HEK293T (cell line): ENCODE measurements at regions not wholly inside any gene's neighbourhood (a gene's known extent, or its start where the extent isn't known, plus 50 kb on each side); places are given as distances from the start of the nearest gene placed in this dataset.

Experiments
- CTCF ChIA-PET: fragments of 350-600 bp; formaldehyde crosslinking; extraction: SDS; loops from one replicate; lab custom pipeline; 2021; ENCODE audit warnings: antibody characterized with exemption, inconsistent platforms; lab: Yijun Ruan, JAX
- POLR2A ChIA-PET: fragments of 350-600 bp; formaldehyde crosslinking; extraction: SDS; loops from one replicate; lab custom pipeline; 2020; ENCODE audit warnings: antibody characterized with exemption, inconsistent platforms; lab: Yijun Ruan, JAX
- DNase-seq: peaks from one replicate; pipeline ENCODE4 v3.0.0; 2012; ENCODE audit warnings: mixed read lengths; ENCODE audit errors: extremely low spot score
- ARNT ChIP-seq: fragments of 450-650 bp; IDR thresholded peaks from 2 replicates; pipeline ENCODE4 v1.6.1; 2017; ENCODE audit warnings: mild to moderate bottlenecking
- BHLHE40 ChIP-seq: fragments of 450-650 bp; IDR thresholded peaks from 2 replicates; pipeline ENCODE4 v1.6.1; 2016; ENCODE audit warnings: mild to moderate bottlenecking, moderate library complexity, borderline replicate concordance
- CTBP1 ChIP-seq: fragments of 450-650 bp; IDR thresholded peaks from 2 replicates; pipeline ENCODE4 v1.6.1; 2016; ENCODE audit warnings: borderline replicate concordance
- ELF4 ChIP-seq: fragments of 450-650 bp; IDR thresholded peaks from 2 replicates; pipeline ENCODE4 v1.6.1; 2017; ENCODE audit warnings: antibody characterized with exemption
- FOXA1 ChIP-seq: fragments of 450-650 bp; IDR thresholded peaks from 2 replicates; pipeline ENCODE4 v1.6.1; 2016; ENCODE audit warnings: mild to moderate bottlenecking
- FOXK2 ChIP-seq: fragments of 450-650 bp; IDR thresholded peaks from 2 replicates; pipeline ENCODE4 v1.6.1; 2016; ENCODE audit warnings: mild to moderate bottlenecking
- FOXM1 ChIP-seq: fragments of 450-650 bp; IDR thresholded peaks from 2 replicates; pipeline ENCODE4 v1.6.1; 2017; ENCODE audit warnings: mild to moderate bottlenecking, borderline replicate concordance
- HDGF ChIP-seq: fragments of 450-650 bp; IDR thresholded peaks from 2 replicates; pipeline ENCODE4 v1.6.1; 2017; ENCODE audit warnings: antibody characterized with exemption, borderline replicate concordance
- L3MBTL2 ChIP-seq: fragments of 450-650 bp; conservative IDR thresholded peaks from 2 replicates; pipeline ENCODE4 v1.6.1; 2016; ENCODE audit warnings: mild to moderate bottlenecking
- LEF1 ChIP-seq: fragments of 450-650 bp; IDR thresholded peaks from 2 replicates; pipeline ENCODE4 v1.6.1; 2017; ENCODE audit warnings: mild to moderate bottlenecking, borderline replicate concordance
- NFRKB ChIP-seq: fragments of 450-650 bp; IDR thresholded peaks from 2 replicates; pipeline ENCODE4 v1.6.1; 2016; ENCODE audit warnings: mild to moderate bottlenecking, moderate library complexity
- SP1 ChIP-seq: fragments of 450-650 bp; IDR thresholded peaks from 2 replicates; pipeline ENCODE4 v1.6.1; 2017
- SUZ12 ChIP-seq: fragments of 450-650 bp; IDR thresholded peaks from 2 replicates; pipeline ENCODE4 v1.6.1; 2016; ENCODE audit warnings: mild to moderate bottlenecking
- TARDBP ChIP-seq: fragments of 450-650 bp; IDR thresholded peaks from 2 replicates; pipeline ENCODE4 v1.6.1; 2016
- ZNF384 ChIP-seq: fragments of 450-650 bp; IDR thresholded peaks from 2 replicates; pipeline ENCODE4 v1.6.1; 2016
- TF ChIP-seq, protein P1 (sequence below): fragments of 450-650 bp; IDR thresholded peaks from 2 replicates; pipeline ENCODE4 v1.6.1; 2016

DNA sequence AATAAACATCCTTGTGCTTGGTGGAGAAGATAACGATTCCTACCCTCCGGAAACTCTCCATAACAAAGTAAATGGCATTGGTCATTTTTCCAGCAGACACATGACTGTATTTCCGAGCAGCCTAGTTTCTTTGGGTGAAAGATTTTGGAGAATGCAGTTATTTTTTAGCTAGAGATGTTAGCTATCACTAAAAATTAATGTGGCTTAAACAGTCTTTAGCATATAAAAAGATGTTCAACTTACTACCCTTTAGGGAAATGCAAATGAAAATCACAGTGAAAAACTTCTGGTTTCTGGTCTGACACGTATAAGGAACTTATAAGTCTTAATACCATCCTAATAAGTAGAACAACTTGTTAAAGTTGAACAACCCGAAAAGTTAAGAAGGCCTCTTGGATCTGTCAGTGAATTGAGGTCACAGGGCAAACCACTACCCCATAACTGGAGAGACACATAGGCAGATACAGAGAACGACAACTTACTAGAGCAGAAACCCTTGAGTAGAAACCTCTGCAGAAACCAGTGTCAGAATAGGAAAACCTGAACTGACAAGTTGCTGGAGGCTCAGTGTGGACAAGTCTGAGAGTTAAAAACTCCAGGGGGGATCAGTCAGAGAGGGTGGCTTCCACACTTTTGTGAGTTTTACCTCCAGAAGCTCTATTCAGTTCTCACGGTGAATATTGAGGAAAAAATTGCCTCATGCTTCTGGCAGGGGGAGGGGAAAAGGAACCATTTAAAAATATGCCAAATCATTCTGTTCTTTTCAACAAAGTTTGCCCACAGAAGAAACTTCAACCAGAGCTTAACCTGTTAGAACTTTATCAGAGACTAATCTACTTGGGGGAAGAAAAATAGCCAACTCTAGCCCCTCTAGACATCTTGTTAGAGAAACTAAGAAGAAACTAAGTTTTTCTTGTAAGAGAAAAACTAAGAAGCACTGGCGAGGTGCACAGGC, 325.2 kb upstream of the RPS23 start:
- ChIA-PET CTCF (no interaction called here), POLR2A (no interaction called here)
- TF ChIP-seq ELF4 (no peak), SUZ12 (no peak), TARDBP (no peak), SP1 (no peak), HDGF (no peak), L3MBTL2 (no peak)
- DNase-seq = no peak

DNA sequence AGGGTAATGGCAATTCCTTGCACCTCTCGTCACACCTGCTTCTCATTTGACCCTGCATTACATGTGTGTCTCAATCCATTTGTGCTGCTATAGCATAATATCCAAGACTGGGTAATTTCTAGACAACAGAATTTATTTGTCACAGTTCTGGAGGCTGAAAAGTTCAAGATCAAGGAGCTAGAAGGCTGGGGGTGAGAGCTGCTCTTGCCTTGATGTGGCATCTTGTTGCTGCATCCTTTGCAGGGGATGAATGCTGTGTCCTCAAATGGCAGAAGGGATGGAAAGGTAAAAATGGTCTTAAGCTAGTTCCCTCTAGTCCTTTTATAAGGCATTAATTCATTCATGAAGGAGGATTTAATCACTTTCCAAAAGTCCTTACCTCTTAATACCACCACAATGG, 323.7 kb upstream of the RPS23 start:
- no peak for TF ChIP-seq ZNF384
- ChIA-PET POLR2A (no interaction called here), CTCF (no interaction called here)
- no peak for DNase-seq

DNA sequence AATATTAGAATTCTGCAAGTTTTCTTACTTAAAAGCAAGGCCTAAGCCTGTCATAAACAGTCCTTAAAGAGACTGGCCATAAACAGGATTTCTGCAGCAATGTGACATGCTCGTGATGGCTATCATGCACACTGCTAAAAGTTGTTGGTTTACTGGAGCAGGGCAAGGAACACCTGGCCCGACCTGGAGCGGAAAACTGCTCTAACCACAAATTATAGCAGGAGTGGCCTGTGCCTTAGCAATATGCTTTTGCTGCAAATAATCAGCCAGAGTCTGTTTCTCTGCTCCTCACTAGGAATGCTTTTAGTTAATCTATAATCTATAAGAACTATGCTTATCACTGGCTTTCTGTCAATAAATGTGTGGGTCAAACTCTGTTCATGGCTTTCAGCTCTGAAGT, 322.9 kb upstream of the RPS23 start:
- DNase-seq = no peak
- POLR2A ChIA-PET = no interaction called here
- TF ChIP-seq FOXA1 = no peak
- no peak for TF ChIP-seq CTBP1
- no peak for TF ChIP-seq NFRKB
- TF ChIP-seq FOXM1 = no peak
- no peak for TF ChIP-seq TARDBP
- no peak for TF ChIP-seq SP1
- no peak for TF ChIP-seq SUZ12
- TF ChIP-seq L3MBTL2 = no peak
- TF ChIP-seq, protein P1, sequence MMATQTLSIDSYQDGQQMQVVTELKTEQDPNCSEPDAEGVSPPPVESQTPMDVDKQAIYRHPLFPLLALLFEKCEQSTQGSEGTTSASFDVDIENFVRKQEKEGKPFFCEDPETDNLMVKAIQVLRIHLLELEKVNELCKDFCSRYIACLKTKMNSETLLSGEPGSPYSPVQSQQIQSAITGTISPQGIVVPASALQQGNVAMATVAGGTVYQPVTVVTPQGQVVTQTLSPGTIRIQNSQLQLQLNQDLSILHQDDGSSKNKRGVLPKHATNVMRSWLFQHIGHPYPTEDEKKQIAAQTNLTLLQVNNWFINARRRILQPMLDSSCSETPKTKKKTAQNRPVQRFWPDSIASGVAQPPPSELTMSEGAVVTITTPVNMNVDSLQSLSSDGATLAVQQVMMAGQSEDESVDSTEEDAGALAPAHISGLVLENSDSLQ = no peak
- no peak for TF ChIP-seq ZNF384
- TF ChIP-seq BHLHE40 = no peak
- TF ChIP-seq ARNT = no peak
- TF ChIP-seq ELF4 = no peak
- TF ChIP-seq FOXK2 = no peak
- no peak for TF ChIP-seq HDGF
- CTCF ChIA-PET = no interaction called here

DNA sequence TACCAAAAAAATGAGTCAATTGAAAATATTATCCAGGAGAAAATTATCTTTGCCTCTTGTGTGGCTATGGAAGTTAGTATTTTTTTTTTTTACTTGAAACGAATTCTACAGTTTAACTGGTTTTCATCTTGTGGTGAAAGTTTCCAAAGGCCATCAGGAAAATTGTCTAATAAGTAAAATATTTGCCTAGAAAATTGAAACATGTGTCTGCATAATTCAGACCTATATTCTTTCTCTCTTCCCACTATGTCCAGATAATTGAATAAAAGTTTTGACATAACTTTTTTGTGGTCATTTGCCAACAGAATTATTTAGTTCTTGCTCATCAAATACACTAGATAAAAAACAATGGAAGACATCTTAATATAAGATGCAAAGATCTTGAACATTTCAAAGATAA, 321.5 kb upstream of the RPS23 start:
- CTCF ChIA-PET = no interaction called here
- POLR2A ChIA-PET = no interaction called here

DNA sequence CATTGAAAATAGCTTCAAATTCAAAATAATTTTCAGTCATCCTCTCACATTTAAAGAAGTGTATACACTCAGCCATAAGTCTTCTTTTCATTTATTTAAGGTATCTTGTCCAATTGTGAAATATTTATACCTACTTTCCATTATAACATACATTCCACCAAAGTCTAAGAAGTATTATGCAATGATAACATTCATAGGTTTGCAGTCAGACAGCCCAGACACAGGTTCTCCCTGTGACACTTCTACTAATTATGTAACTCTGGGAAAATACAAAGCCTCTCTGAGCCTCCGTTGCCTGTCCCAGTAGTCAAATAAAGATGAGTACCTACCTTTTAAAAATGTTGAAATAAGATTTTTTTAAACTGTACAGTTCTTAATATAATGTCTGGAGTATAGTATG, 320.9 kb upstream of the RPS23 start:
- no peak for DNase-seq
- TF ChIP-seq HDGF = no peak
- no peak for TF ChIP-seq FOXM1
- TF ChIP-seq BHLHE40 = no peak
- ChIA-PET POLR2A (no interaction called here), CTCF (no interaction called here)

More for the DNA sequence above, 321.5 kb upstream of the RPS23 start:
- TF ChIP-seq ELF4 = no peak
- TF ChIP-seq LEF1 = no peak
- no peak for TF ChIP-seq NFRKB
- TF ChIP-seq SUZ12 = no peak
- TF ChIP-seq FOXM1 = no peak
- no peak for TF ChIP-seq ZNF384
- no peak for TF ChIP-seq L3MBTL2
- TF ChIP-seq FOXK2 = no peak
- TF ChIP-seq HDGF = no peak
- DNase-seq = no peak

DNA sequence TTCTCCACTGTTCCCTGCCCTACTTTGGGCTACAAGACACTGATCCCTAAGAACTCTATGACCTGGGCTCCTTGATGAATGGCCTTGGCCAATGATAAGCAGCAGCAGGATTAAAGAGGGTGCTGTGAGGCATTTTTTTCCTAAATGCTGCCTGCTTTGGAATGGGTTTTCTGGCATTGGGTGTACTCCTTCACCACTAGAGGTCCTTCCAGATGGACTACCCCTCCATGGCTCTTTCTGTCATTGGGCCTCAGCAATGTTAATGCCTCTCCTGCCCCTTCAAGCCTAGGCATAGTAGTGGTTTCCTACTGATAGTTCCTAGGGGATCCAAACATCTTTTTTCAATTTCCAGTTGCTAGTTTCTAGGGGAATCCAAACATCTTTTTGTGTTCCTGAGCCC, 319.3 kb upstream of the RPS23 start:
- ChIA-PET POLR2A (no interaction called here), CTCF (interaction anchor here (0.6 to 0.7 kb wide), 3 partner anchors 64 to 209 kb away, joined by 3 read pairs; no protein-coding TSS in a partner anchor)
- peak; percentile 23 for DNase-seq
- TF ChIP-seq L3MBTL2 = no peak
- TF ChIP-seq FOXK2 = no peak
- TF ChIP-seq BHLHE40 = no peak
- TF ChIP-seq ELF4 = no peak
- TF ChIP-seq NFRKB = no peak
- no peak for TF ChIP-seq FOXA1
- TF ChIP-seq HDGF = no peak
- TF ChIP-seq, protein P1 = no peak
- no peak for TF ChIP-seq TARDBP
- no peak for TF ChIP-seq ZNF384
- TF ChIP-seq FOXM1 = no peak
- TF ChIP-seq LEF1 = no peak
- TF ChIP-seq CTBP1 = no peak
- TF ChIP-seq SUZ12 = no peak
- TF ChIP-seq SP1 = no peak
- no peak for TF ChIP-seq ARNT

DNA sequence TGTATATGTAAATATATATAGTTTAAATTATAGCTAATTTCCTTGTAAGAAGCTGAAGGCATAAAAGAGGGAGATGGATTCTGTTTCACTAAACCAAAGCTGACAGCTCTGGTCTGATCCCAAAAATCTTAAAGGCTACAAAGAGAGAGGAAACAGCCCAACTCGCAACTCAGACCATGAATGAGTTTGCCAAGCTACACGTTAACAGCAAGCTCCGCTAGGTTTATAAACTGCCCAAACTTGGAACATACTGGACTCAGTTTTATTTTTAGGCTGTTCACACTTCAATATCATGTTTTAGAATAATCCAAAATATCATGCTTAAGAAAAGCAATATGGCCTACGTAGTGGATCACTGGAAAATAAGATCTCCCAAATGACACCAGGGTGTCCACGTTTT, 318.3 kb upstream of the RPS23 start:
- CTCF ChIA-PET = interaction anchor here (0.6 kb wide), 1 partner anchor 247 kb away, joined by 3 read pairs; no protein-coding TSS in a partner anchor
- POLR2A ChIA-PET = no interaction called here
- DNase-seq = no peak
- TF ChIP-seq FOXK2 (no peak), FOXM1 (no peak), SUZ12 (no peak), SP1 (no peak), ZNF384 (no peak)
- TF ChIP-seq, protein P1 = no peak
